ENCODE measurements at regions not wholly inside any gene's neighbourhood (a gene's known extent, or its start where the extent isn't known, plus 50 kb on each side); places are given as distances from the start of the nearest gene placed in this dataset.

GRCh38 chr9:2966565-2967300 is 122.8 kb upstream of the PUM3 start:
- TF ChIP-seq, protein P1, sequence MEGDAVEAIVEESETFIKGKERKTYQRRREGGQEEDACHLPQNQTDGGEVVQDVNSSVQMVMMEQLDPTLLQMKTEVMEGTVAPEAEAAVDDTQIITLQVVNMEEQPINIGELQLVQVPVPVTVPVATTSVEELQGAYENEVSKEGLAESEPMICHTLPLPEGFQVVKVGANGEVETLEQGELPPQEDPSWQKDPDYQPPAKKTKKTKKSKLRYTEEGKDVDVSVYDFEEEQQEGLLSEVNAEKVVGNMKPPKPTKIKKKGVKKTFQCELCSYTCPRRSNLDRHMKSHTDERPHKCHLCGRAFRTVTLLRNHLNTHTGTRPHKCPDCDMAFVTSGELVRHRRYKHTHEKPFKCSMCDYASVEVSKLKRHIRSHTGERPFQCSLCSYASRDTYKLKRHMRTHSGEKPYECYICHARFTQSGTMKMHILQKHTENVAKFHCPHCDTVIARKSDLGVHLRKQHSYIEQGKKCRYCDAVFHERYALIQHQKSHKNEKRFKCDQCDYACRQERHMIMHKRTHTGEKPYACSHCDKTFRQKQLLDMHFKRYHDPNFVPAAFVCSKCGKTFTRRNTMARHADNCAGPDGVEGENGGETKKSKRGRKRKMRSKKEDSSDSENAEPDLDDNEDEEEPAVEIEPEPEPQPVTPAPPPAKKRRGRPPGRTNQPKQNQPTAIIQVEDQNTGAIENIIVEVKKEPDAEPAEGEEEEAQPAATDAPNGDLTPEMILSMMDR (IDR thresholded peaks at IDR 0.05), result no peak
- no peak for TF ChIP-seq POLR2A (IDR thresholded peaks at IDR 0.05)

Measured in right lobe of liver (tissue), 4 donors.